IMR-90 (cell line): ENCODE measurements at regions not wholly inside any gene's neighbourhood (a gene's known extent, or its start where the extent isn't known, plus 50 kb on each side); places are given as distances from the start of the nearest gene placed in this dataset.

Experiments used
- BHLHE40 ChIP-seq: fragments of 150-350 bp; IDR thresholded peaks from 2 replicates; pipeline ENCODE4 v1.6.1; 2016; ENCODE audit warnings: mild to moderate bottlenecking, low read depth, low read length
- CEBPB ChIP-seq: IDR thresholded peaks from 2 replicates; pipeline ENCODE4 v1.6.1; 2012; ENCODE audit warnings: low read depth, low read length, improper control_type of control experiment
- CTCF ChIP-seq: conservative IDR thresholded peaks from 2 replicates; pipeline ENCODE4 v1.5.1; 2012; ENCODE audit warnings: mild to moderate bottlenecking, low read depth, low read length, improper control_type of control experiment
- FOS ChIP-seq: fragments of 150-350 bp; IDR thresholded peaks from 2 replicates; pipeline ENCODE4 v1.6.1; 2016; ENCODE audit warnings: low read depth, low read length
- MAFK ChIP-seq: IDR thresholded peaks from 2 replicates; pipeline ENCODE4 v1.6.1; 2012; ENCODE audit warnings: low read depth, low read length, improper control_type of control experiment
- MAZ ChIP-seq: IDR thresholded peaks from 2 replicates; pipeline ENCODE4 v1.6.1; 2012; ENCODE audit warnings: low read depth, mild to moderate bottlenecking, low read length, improper control_type of control experiment, moderate library complexity, borderline replicate concordance
- MXI1 ChIP-seq: IDR thresholded peaks from 2 replicates; pipeline ENCODE4 v1.6.1; 2012; ENCODE audit warnings: low read depth, mild to moderate bottlenecking, low read length, moderate library complexity, borderline replicate concordance
- POLR2A ChIP-seq: IDR thresholded peaks from 2 replicates; pipeline ENCODE4 v1.6.1; 2012; ENCODE audit warnings: mild to moderate bottlenecking, low read depth, low read length
- RFX5 ChIP-seq: IDR thresholded peaks from 2 replicates; pipeline ENCODE4 v1.8.0; 2012; ENCODE audit warnings: low read depth, mild to moderate bottlenecking, low read length, moderate library complexity
- SMC3 ChIP-seq: fragments of 150-350 bp; IDR thresholded peaks from 2 replicates; pipeline ENCODE4 v1.6.1; 2016; ENCODE audit warnings: low read depth, mild to moderate bottlenecking, antibody characterized with exemption, low read length, moderate library complexity
- USF2 ChIP-seq: fragments of 150-350 bp; IDR thresholded peaks from 2 replicates; pipeline ENCODE4 v1.6.1; 2017; ENCODE audit warnings: mild to moderate bottlenecking, antibody characterized with exemption, low read length, low read depth

GRCh38 chr10:62578916-62579315, 204.7 kb downstream of the ZNF365 start:
- TF ChIP-seq FOS (no peak), POLR2A (no peak), CTCF (no peak), MAZ (no peak), CEBPB (no peak), MXI1 (no peak), RFX5 (no peak), SMC3 (no peak), BHLHE40 (no peak), MAFK (no peak), USF2 (no peak)
